MCF 10A (cell line): ENCODE measurements at regions not wholly inside any gene's neighbourhood (a gene's known extent, or its start where the extent isn't known, plus 50 kb on each side); places are given as distances from the start of the nearest gene placed in this dataset.

Source experiments
- BruUV-seq: library from RNA; stranded (reverse); fragments of 400-500 nt; replicated peaks from 2 replicates; lab custom pipeline; 2021; lab: Mats Ljungman, UMichigan
- CTCF ChIA-PET: fragments of 300-600 bp; sonication (Branson Sonifier 250); formaldehyde crosslinking; extraction: SDS; loops from one replicate; lab custom pipeline; 2021; ENCODE audit warnings: antibody characterized with exemption, inconsistent platforms; lab: Yijun Ruan, JAX
- POLR2A ChIA-PET: fragments of 300-600, 350-650 bp; sonication (Branson Sonifier 250); formaldehyde crosslinking; extraction: SDS; loops from one replicate; lab custom pipeline; 2020; ENCODE audit warnings: antibody characterized with exemption, inconsistent platforms; lab: Yijun Ruan, JAX
- DNase-seq: peaks from one replicate; pipeline ENCODE4 v3.0.0-alpha.2; 2018; ENCODE audit not compliant: unreplicated experiment
- H3K27ac Mint-ChIP-seq: one replicate; pipeline ENCODE4 v1.8.0; 2022; ENCODE audit warnings: mild to moderate bottlenecking, low read depth, mixed read lengths; ENCODE audit not compliant: unreplicated experiment
- H3K27me3 Mint-ChIP-seq: one replicate; pipeline ENCODE4 v1.8.0; 2022; ENCODE audit warnings: mixed read lengths; ENCODE audit not compliant: insufficient read depth, unreplicated experiment
- H3K36me3 Mint-ChIP-seq: one replicate; pipeline ENCODE4 v1.8.0; 2022; ENCODE audit warnings: mild to moderate bottlenecking, moderate library complexity, mixed read lengths; ENCODE audit not compliant: insufficient read depth, unreplicated experiment
- H3K4me1 Mint-ChIP-seq: one replicate; pipeline ENCODE4 v1.8.0; 2022; ENCODE audit warnings: mixed read lengths; ENCODE audit not compliant: insufficient read depth, unreplicated experiment
- H3K4me3 Mint-ChIP-seq: one replicate; pipeline ENCODE4 v1.8.0; 2022; ENCODE audit warnings: mild to moderate bottlenecking, moderate library complexity, mixed read lengths; ENCODE audit not compliant: unreplicated experiment
- H3K9me3 Mint-ChIP-seq: one replicate; pipeline ENCODE4 v1.8.0; 2022; ENCODE audit warnings: mixed read lengths; ENCODE audit not compliant: unreplicated experiment
- intact Hi-C: fragments of 100-400 bp; cut with micrococcal nuclease; formaldehyde crosslinking; loops from 2 replicates; pipeline ENCODE4 v1.14.1; 2022
- TF ChIP-seq, protein P1 (sequence below): fragments of 200-600 bp; IDR thresholded peaks from one replicate; pipeline ENCODE4 v1.8.0; 2022; ENCODE audit warnings: antibody characterized with exemption, mild to moderate bottlenecking; ENCODE audit not compliant: unreplicated experiment

DNA sequence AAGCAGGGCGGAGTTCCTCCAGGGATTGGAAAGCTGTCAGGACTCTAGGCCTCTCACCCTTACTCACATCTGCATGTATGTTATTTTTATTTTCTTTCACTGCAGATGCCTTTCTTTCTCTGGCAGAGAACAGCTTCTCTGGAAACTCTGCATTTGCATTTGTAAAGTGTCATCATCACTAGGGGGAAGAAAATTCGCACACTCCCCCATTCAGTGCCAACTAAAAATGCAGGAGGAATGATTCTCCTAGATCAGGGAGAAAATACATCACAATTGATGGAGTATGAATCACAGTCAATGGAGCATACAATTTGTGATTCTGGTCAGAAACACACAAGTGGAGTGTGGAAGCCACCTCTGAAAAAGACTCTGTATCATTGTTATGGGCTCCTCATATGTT is 351.4 kb upstream of the FTMT start:
- intact Hi-C loops: no loop called here
- H3K4me1 Mint-ChIP-seq: no peaks in the 10 kb centered on the region
- ChIA-PET POLR2A (no interaction called here), CTCF (interaction anchor here (1.9 kb wide), 1 partner anchor 20 kb away, joined by 6 read pairs; no protein-coding TSS in a partner anchor)
- H3K36me3 Mint-ChIP-seq: no peaks in the 10 kb centered on the region
- DNase-seq: no peak
- BruUV-seq: no TSS peak
- no peaks in the 10 kb centered on the region for H3K27me3 Mint-ChIP-seq
- H3K4me3 Mint-ChIP-seq: no peak overlapping the region
- H3K9me3 Mint-ChIP-seq: no peaks in the 10 kb centered on the region
- no peak overlapping the region for H3K27ac Mint-ChIP-seq
- TF ChIP-seq, protein P1, sequence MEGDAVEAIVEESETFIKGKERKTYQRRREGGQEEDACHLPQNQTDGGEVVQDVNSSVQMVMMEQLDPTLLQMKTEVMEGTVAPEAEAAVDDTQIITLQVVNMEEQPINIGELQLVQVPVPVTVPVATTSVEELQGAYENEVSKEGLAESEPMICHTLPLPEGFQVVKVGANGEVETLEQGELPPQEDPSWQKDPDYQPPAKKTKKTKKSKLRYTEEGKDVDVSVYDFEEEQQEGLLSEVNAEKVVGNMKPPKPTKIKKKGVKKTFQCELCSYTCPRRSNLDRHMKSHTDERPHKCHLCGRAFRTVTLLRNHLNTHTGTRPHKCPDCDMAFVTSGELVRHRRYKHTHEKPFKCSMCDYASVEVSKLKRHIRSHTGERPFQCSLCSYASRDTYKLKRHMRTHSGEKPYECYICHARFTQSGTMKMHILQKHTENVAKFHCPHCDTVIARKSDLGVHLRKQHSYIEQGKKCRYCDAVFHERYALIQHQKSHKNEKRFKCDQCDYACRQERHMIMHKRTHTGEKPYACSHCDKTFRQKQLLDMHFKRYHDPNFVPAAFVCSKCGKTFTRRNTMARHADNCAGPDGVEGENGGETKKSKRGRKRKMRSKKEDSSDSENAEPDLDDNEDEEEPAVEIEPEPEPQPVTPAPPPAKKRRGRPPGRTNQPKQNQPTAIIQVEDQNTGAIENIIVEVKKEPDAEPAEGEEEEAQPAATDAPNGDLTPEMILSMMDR: no peak

DNA sequence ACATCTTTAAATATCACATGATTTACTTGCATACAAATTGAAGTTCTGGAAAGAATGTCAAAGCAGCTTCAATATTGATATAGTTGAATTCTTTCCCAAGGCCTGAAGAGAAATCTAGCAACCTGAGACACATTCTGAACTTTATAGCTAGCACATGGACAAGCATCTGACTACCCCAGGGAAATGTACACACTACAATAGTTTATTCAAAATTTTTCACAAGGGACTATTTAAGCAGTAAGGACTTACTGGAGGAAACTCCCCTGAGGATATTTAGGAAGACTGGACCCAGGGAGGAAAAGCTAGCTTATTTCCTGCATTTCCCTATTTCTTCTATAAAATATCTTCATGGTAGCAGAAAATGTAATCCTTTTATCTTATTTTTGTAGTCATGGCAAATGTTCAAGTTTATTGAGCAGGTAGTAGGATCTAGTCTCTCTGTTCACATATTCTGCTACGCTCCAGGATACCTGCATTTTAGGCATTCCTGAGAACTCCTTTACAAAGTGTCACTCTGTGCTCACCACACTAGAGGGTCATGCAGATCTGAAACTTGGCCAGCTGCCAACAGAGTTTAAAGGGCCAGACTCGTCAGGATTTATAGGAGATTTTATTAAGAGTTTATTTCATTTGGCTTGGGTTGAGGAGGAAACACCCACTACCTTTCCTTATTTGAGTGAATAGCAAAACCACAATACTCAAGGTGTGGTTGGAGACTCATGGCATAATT is 348.4 kb upstream of the FTMT start:
- H3K36me3 Mint-ChIP-seq: no peaks in the 10 kb centered on the region
- intact Hi-C loops: no loop called here
- TF ChIP-seq, protein P1: no peak
- no peaks in the 10 kb centered on the region for H3K9me3 Mint-ChIP-seq
- no peak overlapping the region for H3K4me3 Mint-ChIP-seq
- no peaks in the 10 kb centered on the region for H3K27me3 Mint-ChIP-seq
- ChIA-PET POLR2A (interaction anchor here (0.6 kb wide), 2 partner anchors 26 to 424 kb away, joined by 3 read pairs; no protein-coding TSS in a partner anchor), CTCF (no interaction called here)
- H3K27ac Mint-ChIP-seq: no peak overlapping the region
- no peaks in the 10 kb centered on the region for H3K4me1 Mint-ChIP-seq
- peak; percentile 59 for DNase-seq
- BruUV-seq: no TSS peak

DNA sequence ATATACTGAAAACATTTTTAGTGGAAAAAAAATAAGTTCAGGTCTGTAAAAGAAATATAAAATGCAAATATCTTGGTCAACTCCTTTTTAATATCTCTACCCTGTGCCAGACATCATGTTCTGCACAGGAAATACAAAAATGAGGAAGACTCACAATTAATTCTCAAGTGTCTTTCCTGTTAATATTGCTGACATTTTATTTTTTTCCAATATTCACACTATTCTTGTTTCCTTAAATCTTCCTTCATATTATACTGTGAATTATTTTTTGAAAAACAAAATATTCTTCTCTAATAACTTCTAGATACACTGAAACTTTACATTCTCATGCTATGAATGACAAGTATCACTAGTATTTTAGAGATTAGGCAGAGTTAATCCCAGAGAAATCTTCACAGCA is 334.7 kb upstream of the FTMT start:
- TF ChIP-seq, protein P1: no peak
- intact Hi-C loops: no loop called here
- no peaks in the 10 kb centered on the region for H3K36me3 Mint-ChIP-seq
- H3K27ac Mint-ChIP-seq: no peak overlapping the region
- H3K4me1 Mint-ChIP-seq: no peaks in the 10 kb centered on the region
- no TSS peak for BruUV-seq
- H3K9me3 Mint-ChIP-seq: peaks cover 15% of the 10 kb centered on the region
- CTCF ChIA-PET: interaction anchor here (0.6 kb wide), 1 partner anchor 236 kb away, joined by 3 read pairs; no protein-coding TSS in a partner anchor
- no peak for DNase-seq
- no peaks in the 10 kb centered on the region for H3K27me3 Mint-ChIP-seq
- no peak overlapping the region for H3K4me3 Mint-ChIP-seq
- POLR2A ChIA-PET: interaction anchor here (0.6 kb wide), 1 partner anchor 859 kb away, joined by 3 read pairs; no protein-coding TSS in a partner anchor

DNA sequence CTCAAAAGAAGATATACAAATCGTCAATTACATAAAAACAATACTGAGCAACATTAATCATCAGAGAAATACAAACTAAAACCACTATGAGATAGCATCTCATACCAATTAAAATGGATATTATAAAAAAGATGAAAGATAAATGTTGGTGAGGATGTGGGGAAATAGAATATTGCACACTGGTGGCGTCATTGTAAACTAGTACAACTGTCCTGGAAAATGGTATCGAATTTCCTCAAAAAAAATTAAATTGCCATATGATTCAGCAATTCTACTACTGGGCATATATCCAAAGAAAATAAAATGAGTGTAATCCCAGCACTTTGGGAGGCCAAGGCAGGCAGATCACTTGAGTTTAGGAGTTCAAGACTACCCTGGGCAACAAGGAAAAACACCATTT is 326.0 kb upstream of the FTMT start:
- CTCF ChIA-PET: no interaction called here
- no peaks in the 10 kb centered on the region for H3K36me3 Mint-ChIP-seq
- BruUV-seq: no TSS peak
- DNase-seq: peak; percentile 52
- no peak overlapping the region for H3K27ac Mint-ChIP-seq
- intact Hi-C loops: no loop called here
- H3K4me1 Mint-ChIP-seq: no peaks in the 10 kb centered on the region
- no peaks in the 10 kb centered on the region for H3K27me3 Mint-ChIP-seq
- peaks cover 8% of the 10 kb centered on the region for H3K9me3 Mint-ChIP-seq
- H3K4me3 Mint-ChIP-seq: no peak overlapping the region
- TF ChIP-seq, protein P1: no peak
- POLR2A ChIA-PET: no interaction called here
